ENCODE measurements at regions not wholly inside any gene's neighbourhood (a gene's known extent, or its start where the extent isn't known, plus 50 kb on each side); places are given as distances from the start of the nearest gene placed in this dataset.

- no peak for TF ChIP-seq RNF2 (IDR thresholded peaks at IDR 0.05; ENCODE audit: borderline replicate concordance, low read depth, low read length, missing control alignments, poor library complexity, severe bottlenecking)
Measured at GRCh38 chr2:15866563-15867193, 73.7 kb upstream of the MYCN start (continued).
